Progenitor cell of endocrine pancreas (in vitro differentiated cells): ENCODE measurements at regions not wholly inside any gene's neighbourhood (a gene's known extent, or its start where the extent isn't known, plus 50 kb on each side); places are given as distances from the start of the nearest gene placed in this dataset.

Source experiments
- DNase-seq: peaks from one replicate; pipeline ENCODE4 v3.0.0; 2021; ENCODE audit warnings: low spot score; ENCODE audit not compliant: unreplicated experiment
- H3K27ac Mint-ChIP-seq: 2 replicates; pipeline ENCODE4 v1.8.0; 2021; ENCODE audit warnings: mild to moderate bottlenecking, moderate library complexity, mixed read lengths
- H3K27me3 Mint-ChIP-seq: 2 replicates; pipeline ENCODE4 v1.8.0; 2021; ENCODE audit warnings: mixed read lengths
- H3K36me3 Mint-ChIP-seq: 2 replicates; pipeline ENCODE4 v1.8.0; 2022; ENCODE audit warnings: mixed read lengths; ENCODE audit not compliant: insufficient read depth
- H3K4me1 Mint-ChIP-seq: 2 replicates; pipeline ENCODE4 v1.8.0; 2021; ENCODE audit warnings: low read depth, mixed read lengths
- H3K4me3 Mint-ChIP-seq: 2 replicates; pipeline ENCODE4 v1.8.0; 2021; ENCODE audit warnings: low read depth, mild to moderate bottlenecking, moderate library complexity, mixed read lengths
- H3K9me3 Mint-ChIP-seq: 2 replicates; pipeline ENCODE4 v1.8.0; 2021; ENCODE audit warnings: low read depth, mixed read lengths
- TF ChIP-seq, protein P1 (sequence below): fragments of 200-600 bp; sonication (generic); IDR thresholded peaks from one replicate; pipeline ENCODE4 v1.5.0; 2021; ENCODE audit warnings: antibody characterized with exemption, mild to moderate bottlenecking; ENCODE audit not compliant: unreplicated experiment

GRCh38 chr2:208819190-208819589, 412.6 kb downstream of the PTH2R start:
- no peaks in the 10 kb centered on the region for H3K36me3 Mint-ChIP-seq
- H3K4me3 Mint-ChIP-seq: no peak overlapping the region
- H3K27ac Mint-ChIP-seq: no peak overlapping the region
- H3K4me1 Mint-ChIP-seq: peaks cover 10% of the 10 kb centered on the region
- H3K27me3 Mint-ChIP-seq: no peaks in the 10 kb centered on the region
- DNase-seq: no peak
- H3K9me3 Mint-ChIP-seq: no peaks in the 10 kb centered on the region
- TF ChIP-seq, protein P1, sequence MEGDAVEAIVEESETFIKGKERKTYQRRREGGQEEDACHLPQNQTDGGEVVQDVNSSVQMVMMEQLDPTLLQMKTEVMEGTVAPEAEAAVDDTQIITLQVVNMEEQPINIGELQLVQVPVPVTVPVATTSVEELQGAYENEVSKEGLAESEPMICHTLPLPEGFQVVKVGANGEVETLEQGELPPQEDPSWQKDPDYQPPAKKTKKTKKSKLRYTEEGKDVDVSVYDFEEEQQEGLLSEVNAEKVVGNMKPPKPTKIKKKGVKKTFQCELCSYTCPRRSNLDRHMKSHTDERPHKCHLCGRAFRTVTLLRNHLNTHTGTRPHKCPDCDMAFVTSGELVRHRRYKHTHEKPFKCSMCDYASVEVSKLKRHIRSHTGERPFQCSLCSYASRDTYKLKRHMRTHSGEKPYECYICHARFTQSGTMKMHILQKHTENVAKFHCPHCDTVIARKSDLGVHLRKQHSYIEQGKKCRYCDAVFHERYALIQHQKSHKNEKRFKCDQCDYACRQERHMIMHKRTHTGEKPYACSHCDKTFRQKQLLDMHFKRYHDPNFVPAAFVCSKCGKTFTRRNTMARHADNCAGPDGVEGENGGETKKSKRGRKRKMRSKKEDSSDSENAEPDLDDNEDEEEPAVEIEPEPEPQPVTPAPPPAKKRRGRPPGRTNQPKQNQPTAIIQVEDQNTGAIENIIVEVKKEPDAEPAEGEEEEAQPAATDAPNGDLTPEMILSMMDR: no peak

- Mint-ChIP-seq H3K36me3 (no peaks in the 10 kb centered on the region), H3K27me3 (no peaks in the 10 kb centered on the region), H3K27ac (peak overlapping the region; percentile 35), H3K4me3 (no peak overlapping the region), H3K9me3 (no peaks in the 10 kb centered on the region), H3K4me1 (peaks cover 10% of the 10 kb centered on the region)
- TF ChIP-seq, protein P1: peak; percentile 56
- no peak for DNase-seq
These were observed 413.6 kb downstream of the PTH2R start for GRCh38 chr2:208820014-208820688.

GRCh38 chr2:208827109-208827508, 420.5 kb downstream of the PTH2R start:
- no peak for DNase-seq
- Mint-ChIP-seq H3K27ac (peak overlapping the region; percentile 21), H3K9me3 (peaks cover 9% of the 10 kb centered on the region), H3K36me3 (peaks cover 9% of the 10 kb centered on the region), H3K4me1 (peaks cover 22% of the 10 kb centered on the region), H3K27me3 (no peaks in the 10 kb centered on the region), H3K4me3 (no peak overlapping the region)
- TF ChIP-seq, protein P1: no peak

DNA sequence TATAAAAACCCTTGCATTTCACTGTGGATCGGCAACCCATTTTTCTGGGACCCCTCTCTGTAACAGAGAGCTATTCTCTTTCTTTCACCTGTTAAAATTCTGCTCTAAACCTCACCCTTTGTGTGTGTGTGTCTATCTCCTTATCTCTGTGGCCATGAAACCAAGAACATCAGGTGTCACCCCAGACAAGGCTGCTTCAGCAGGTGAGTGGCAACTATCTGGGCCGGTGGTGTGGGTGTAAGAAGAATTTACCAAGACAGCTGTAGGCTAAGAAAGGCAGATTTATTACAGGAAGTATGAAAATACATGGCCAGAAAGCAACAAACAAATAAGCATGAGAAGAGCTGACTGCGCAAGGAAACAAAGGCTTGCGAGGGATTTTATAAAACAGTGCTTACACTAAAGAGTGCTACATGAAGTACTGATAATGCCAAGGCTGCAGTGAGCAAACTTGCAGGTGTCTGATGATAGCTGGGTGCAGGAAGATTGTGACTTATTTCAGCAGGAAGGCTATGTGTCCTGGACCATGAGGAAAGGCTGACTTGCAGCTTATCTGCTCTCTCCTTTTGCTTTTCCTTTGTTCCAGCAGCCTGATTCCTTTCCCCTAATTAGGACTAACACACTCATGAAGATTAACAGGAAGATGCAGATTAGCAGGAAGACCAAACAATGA, 421.1 kb downstream of the PTH2R start:
- no peak for DNase-seq
- Mint-ChIP-seq H3K27ac (peak overlapping the region; percentile 16), H3K27me3 (no peaks in the 10 kb centered on the region), H3K4me1 (peaks cover 22% of the 10 kb centered on the region), H3K4me3 (no peak overlapping the region), H3K36me3 (peaks cover 9% of the 10 kb centered on the region), H3K9me3 (peaks cover 9% of the 10 kb centered on the region)
- TF ChIP-seq, protein P1: no peak

DNA sequence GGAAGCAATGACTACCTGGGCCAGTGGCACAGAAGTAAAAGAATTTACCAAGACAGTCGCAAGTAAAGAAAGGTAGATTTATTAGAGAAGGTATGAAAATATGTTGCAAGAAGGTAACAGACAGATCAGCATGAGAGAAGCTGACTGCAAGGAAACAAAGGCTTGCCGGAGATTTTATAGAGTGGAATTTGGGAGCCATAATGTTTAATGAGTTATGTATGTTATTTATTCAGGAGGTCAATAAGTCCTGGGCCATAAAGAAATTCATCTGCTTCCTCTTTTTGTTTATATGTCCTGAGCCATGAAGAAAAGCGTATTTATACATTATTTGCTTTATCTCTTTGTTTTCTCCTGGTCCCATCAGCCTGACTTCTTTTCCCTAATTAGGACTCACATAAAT, 423.6 kb downstream of the PTH2R start:
- DNase-seq: no peak
- Mint-ChIP-seq H3K36me3 (peaks cover 9% of the 10 kb centered on the region), H3K27me3 (no peaks in the 10 kb centered on the region), H3K4me1 (peaks cover 22% of the 10 kb centered on the region), H3K9me3 (peaks cover 16% of the 10 kb centered on the region), H3K27ac (no peak overlapping the region), H3K4me3 (no peak overlapping the region)
- TF ChIP-seq, protein P1: no peak
